ENCODE measurements at regions not wholly inside any gene's neighbourhood (a gene's known extent, or its start where the extent isn't known, plus 50 kb on each side); places are given as distances from the start of the nearest gene placed in this dataset.

- DNase-seq = no peak
- no peak overlapping the region for H3K4me3 Mint-ChIP-seq
- Histone ChIP-seq H3K9me3 (ENCODE audit: control insufficient read depth in 1 of 2, insufficient read depth in 1 of 2, low read length in 2 of 2) (no peaks in the 10 kb centered on the region), H3K27ac (ENCODE audit: low read depth in 1 of 2, low read length in 2 of 2) (no peak overlapping the region), H3K27me3 (ENCODE audit: control insufficient read depth in 1 of 2, insufficient read depth in 2 of 2, low read length in 2 of 2) (no peaks in the 10 kb centered on the region), H3K36me3 (ENCODE audit: insufficient read depth, low read length) (no peaks in the 10 kb centered on the region), H3K4me3 (ENCODE audit: low read length) (no peak overlapping the region), H3K4me1 (ENCODE audit: insufficient read depth, low read length) (no peaks in the 10 kb centered on the region)
- H3K9me3 Mint-ChIP-seq = no peaks in the 10 kb centered on the region
- TF ChIP-seq CTCF (IDR thresholded peaks at IDR 0.05) = no peak
- H3K36me3 Mint-ChIP-seq (ENCODE audit: low read depth) = no peaks in the 10 kb centered on the region
- intact Hi-C loops (cut with DNase I, micrococcal nuclease) = no loop called here
- H3K27me3 Mint-ChIP-seq = peaks cover 4% of the 10 kb centered on the region
- no peak overlapping the region for H3K27ac Mint-ChIP-seq
- ATAC-seq (ENCODE audit: poor library complexity) = no peak
- CTCF ChIA-PET = no interaction called here
- no peaks in the 10 kb centered on the region for H3K4me1 Mint-ChIP-seq (ENCODE audit: low read depth)
- POLR2A ChIA-PET = no interaction called here
These were observed 139.1 kb downstream of the IRS1 start for GRCh38 chr2:226660526-226660925.

- Mint-ChIP-seq H3K4me1 (ENCODE audit: low read depth) (no peaks in the 10 kb centered on the region), H3K27me3 (peaks cover 4% of the 10 kb centered on the region), H3K36me3 (ENCODE audit: low read depth) (no peaks in the 10 kb centered on the region), H3K27ac (no peak overlapping the region), H3K9me3 (no peaks in the 10 kb centered on the region), H3K4me3 (no peak overlapping the region)
- H3K4me3 ChIP-seq (ENCODE audit: low read length) = no peak overlapping the region
- no peaks in the 10 kb centered on the region for H3K4me1 ChIP-seq (ENCODE audit: insufficient read depth, low read length)
- ATAC-seq (ENCODE audit: poor library complexity) (no peak), DNase-seq (no peak)
- H3K36me3 ChIP-seq (ENCODE audit: insufficient read depth, low read length) = no peaks in the 10 kb centered on the region
- intact Hi-C loops (cut with DNase I, micrococcal nuclease) = no loop called here
- ChIA-PET CTCF (no interaction called here), POLR2A (no interaction called here)
- H3K27ac ChIP-seq (ENCODE audit: low read depth in 1 of 2, low read length in 2 of 2) = no peak overlapping the region
- H3K9me3 ChIP-seq (ENCODE audit: control insufficient read depth in 1 of 2, insufficient read depth in 1 of 2, low read length in 2 of 2) = no peaks in the 10 kb centered on the region
- no peak for TF ChIP-seq CTCF (IDR thresholded peaks at IDR 0.05)
- H3K27me3 ChIP-seq (ENCODE audit: control insufficient read depth in 1 of 2, insufficient read depth in 2 of 2, low read length in 2 of 2) = no peaks in the 10 kb centered on the region
These were observed 139.5 kb downstream of the IRS1 start for GRCh38 chr2:226660124-226660523.

GRCh38 chr2:226659410-226659809 is 140.2 kb downstream of the IRS1 start:
- Histone ChIP-seq H3K27me3 (ENCODE audit: control insufficient read depth in 1 of 2, insufficient read depth in 2 of 2, low read length in 2 of 2) (no peaks in the 10 kb centered on the region), H3K36me3 (ENCODE audit: insufficient read depth, low read length) (no peaks in the 10 kb centered on the region), H3K9me3 (ENCODE audit: control insufficient read depth in 1 of 2, insufficient read depth in 1 of 2, low read length in 2 of 2) (no peaks in the 10 kb centered on the region), H3K4me3 (ENCODE audit: low read length) (no peak overlapping the region), H3K27ac (ENCODE audit: low read depth in 1 of 2, low read length in 2 of 2) (no peak overlapping the region), H3K4me1 (ENCODE audit: insufficient read depth, low read length) (no peaks in the 10 kb centered on the region)
- ChIA-PET CTCF (no interaction called here), POLR2A (no interaction called here)
- Mint-ChIP-seq H3K27ac (no peak overlapping the region), H3K4me1 (ENCODE audit: low read depth) (no peaks in the 10 kb centered on the region), H3K36me3 (ENCODE audit: low read depth) (no peaks in the 10 kb centered on the region), H3K9me3 (no peaks in the 10 kb centered on the region), H3K4me3 (no peak overlapping the region), H3K27me3 (no peaks in the 10 kb centered on the region)
- intact Hi-C loops (cut with DNase I, micrococcal nuclease) = no loop called here
- ATAC-seq (ENCODE audit: poor library complexity) (no peak), DNase-seq (no peak)
- no peak for TF ChIP-seq CTCF (IDR thresholded peaks at IDR 0.05)
